ENCODE measurements at regions not wholly inside any gene's neighbourhood (a gene's known extent, or its start where the extent isn't known, plus 50 kb on each side); places are given as distances from the start of the nearest gene placed in this dataset.
A peak's percentile ranks its signal among the peaks of the same experiment; 100 is the strongest.

GRCh38 chr2:122129399-122129798 lies 373.9 kb downstream of the TSN start:
- Histone ChIP-seq H3K4me3 (ENCODE audit: low read depth, low read length) (no peak overlapping the region), H3K9me3 (ENCODE audit: control insufficient read depth, insufficient read depth, low read depth, low read length) (no peaks in the 10 kb centered on the region; the same call in 1 of the 2 replicates), H3K27ac (ENCODE audit: extremely low read depth, low read depth, low read length) (no peak overlapping the region), H3K36me3 (ENCODE audit: control insufficient read depth in 2 of 2, insufficient read depth in 1 of 2, low read length in 2 of 2) (no peaks in the 10 kb centered on the region), H3K4me1 (ENCODE audit: control insufficient read depth, insufficient read depth, low read length) (no peaks in the 10 kb centered on the region)
- ChIA-PET POLR2A (no interaction called here), CTCF (no interaction called here)
- TF ChIP-seq REPIN1 (tag by site-specific recombination; IDR thresholded peaks at IDR 0.05; ENCODE audit: low read depth): no peak
- TF ChIP-seq ZBTB44 (tag by site-specific recombination; IDR thresholded peaks at IDR 0.05): no peak
- TF ChIP-seq SP3 (tag by site-specific recombination; IDR thresholded peaks at IDR 0.05): no peak
- peak; percentile 99 for TF ChIP-seq SETDB1 (IDR thresholded peaks at IDR 0.05; ENCODE audit: insufficient read length, low read length)
- peak; percentile 97 for TF ChIP-seq TRIM28 (IDR thresholded peaks at IDR 0.05; ENCODE audit: borderline replicate concordance, low read length)

DNA sequence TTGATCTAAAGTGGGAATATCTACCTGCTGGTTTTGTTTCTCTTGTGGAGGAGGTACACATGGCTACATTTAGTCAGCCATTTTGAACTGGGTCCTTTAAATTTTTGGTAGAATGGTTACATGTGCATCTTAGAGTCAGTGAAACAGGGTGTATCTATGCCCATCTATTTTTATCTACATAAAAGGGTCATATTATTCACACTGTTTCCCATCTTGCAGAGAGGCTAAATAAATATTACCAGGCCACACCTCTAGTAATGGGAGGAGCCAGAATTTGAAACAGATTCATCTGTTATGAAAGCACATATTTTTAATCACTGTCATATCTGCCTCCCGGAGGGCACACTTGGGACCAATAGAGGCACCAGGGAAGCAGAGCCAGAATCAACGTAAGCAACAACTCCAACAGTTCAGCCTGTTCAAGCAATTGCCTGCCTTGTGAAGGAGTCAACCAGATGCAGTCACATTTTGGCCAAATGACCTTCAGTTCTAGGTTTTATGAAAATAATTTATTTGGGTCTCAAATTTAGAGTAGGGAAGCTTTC lies 376.8 kb downstream of the TSN start:
- Histone ChIP-seq H3K9me3 (ENCODE audit: control insufficient read depth, insufficient read depth, low read depth, low read length) (no peaks in the 10 kb centered on the region; the same call in 1 of the 2 replicates), H3K27ac (ENCODE audit: extremely low read depth, low read depth, low read length) (no peak overlapping the region), H3K36me3 (ENCODE audit: control insufficient read depth in 2 of 2, insufficient read depth in 1 of 2, low read length in 2 of 2) (no peaks in the 10 kb centered on the region), H3K4me1 (ENCODE audit: control insufficient read depth, insufficient read depth, low read length) (no peaks in the 10 kb centered on the region), H3K4me3 (ENCODE audit: low read depth, low read length) (no peak overlapping the region)
- ChIA-PET POLR2A (no interaction called here), CTCF (interaction anchor here (1.1 kb wide), 1 partner anchor 42 kb away, joined by 4 read pairs; no protein-coding TSS in a partner anchor)
- TF ChIP-seq ZNF76 (tag by site-specific recombination; IDR thresholded peaks at IDR 0.05; ENCODE audit: borderline replicate concordance, low read depth): no peak
- TF ChIP-seq ZNF138 (tag by site-specific recombination; IDR thresholded peaks at IDR 0.05; ENCODE audit: borderline replicate concordance): no peak
- TF ChIP-seq, protein P1, sequence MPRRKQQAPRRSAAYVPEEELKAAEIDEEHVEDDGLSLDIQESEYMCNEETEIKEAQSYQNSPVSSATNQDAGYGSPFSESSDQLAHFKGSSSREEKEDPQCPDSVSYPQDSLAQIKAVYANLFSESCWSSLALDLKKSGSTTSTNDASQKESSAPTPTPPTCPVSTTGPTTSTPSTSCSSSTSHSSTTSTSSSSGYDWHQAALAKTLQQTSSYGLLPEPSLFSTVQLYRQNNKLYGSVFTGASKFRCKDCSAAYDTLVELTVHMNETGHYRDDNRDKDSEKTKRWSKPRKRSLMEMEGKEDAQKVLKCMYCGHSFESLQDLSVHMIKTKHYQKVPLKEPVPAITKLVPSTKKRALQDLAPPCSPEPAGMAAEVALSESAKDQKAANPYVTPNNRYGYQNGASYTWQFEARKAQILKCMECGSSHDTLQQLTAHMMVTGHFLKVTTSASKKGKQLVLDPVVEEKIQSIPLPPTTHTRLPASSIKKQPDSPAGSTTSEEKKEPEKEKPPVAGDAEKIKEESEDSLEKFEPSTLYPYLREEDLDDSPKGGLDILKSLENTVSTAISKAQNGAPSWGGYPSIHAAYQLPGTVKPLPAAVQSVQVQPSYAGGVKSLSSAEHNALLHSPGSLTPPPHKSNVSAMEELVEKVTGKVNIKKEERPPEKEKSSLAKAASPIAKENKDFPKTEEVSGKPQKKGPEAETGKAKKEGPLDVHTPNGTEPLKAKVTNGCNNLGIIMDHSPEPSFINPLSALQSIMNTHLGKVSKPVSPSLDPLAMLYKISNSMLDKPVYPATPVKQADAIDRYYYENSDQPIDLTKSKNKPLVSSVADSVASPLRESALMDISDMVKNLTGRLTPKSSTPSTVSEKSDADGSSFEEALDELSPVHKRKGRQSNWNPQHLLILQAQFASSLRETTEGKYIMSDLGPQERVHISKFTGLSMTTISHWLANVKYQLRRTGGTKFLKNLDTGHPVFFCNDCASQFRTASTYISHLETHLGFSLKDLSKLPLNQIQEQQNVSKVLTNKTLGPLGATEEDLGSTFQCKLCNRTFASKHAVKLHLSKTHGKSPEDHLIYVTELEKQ (tag by site-specific recombination; IDR thresholded peaks at IDR 0.05; ENCODE audit: borderline replicate concordance): no peak
- TF ChIP-seq ZNF416 (tag by site-specific recombination; IDR thresholded peaks at IDR 0.05): no peak
- TF ChIP-seq EGR2 (tag by site-specific recombination; IDR thresholded peaks at IDR 0.05; ENCODE audit: low read depth): no peak
- no peak for TF ChIP-seq ZNF660 (tag by site-specific recombination; IDR thresholded peaks at IDR 0.05)
- TF ChIP-seq TRIM28 (IDR thresholded peaks at IDR 0.05; ENCODE audit: borderline replicate concordance, low read length): no peak
- TF ChIP-seq ZNF335 (tag by site-specific recombination; conservative IDR thresholded peaks at IDR 0.05): no peak
- TF ChIP-seq MZF1 (tag by site-specific recombination; IDR thresholded peaks at IDR 0.05; ENCODE audit: borderline replicate concordance): no peak
- TF ChIP-seq HOXA7 (CRISPR knock-in tag; IDR thresholded peaks at IDR 0.05; ENCODE audit: borderline replicate concordance): no peak
- no peak for TF ChIP-seq ZBTB1 (tag by site-specific recombination; IDR thresholded peaks at IDR 0.05)
- no peak for TF ChIP-seq KLF10 (tag by site-specific recombination; IDR thresholded peaks at IDR 0.05)
- no peak for TF ChIP-seq ZNF501 (tag by site-specific recombination; IDR thresholded peaks at IDR 0.05)
- no peak for TF ChIP-seq GLI2 (tag by site-specific recombination; IDR thresholded peaks at IDR 0.05; ENCODE audit: borderline replicate concordance, low read depth)
- no peak for TF ChIP-seq ZNF175 (tag by site-specific recombination; IDR thresholded peaks at IDR 0.05)
